Small intestine (tissue), 7 donors: ENCODE measurements at regions not wholly inside any gene's neighbourhood (a gene's known extent, or its start where the extent isn't known, plus 50 kb on each side); places are given as distances from the start of the nearest gene placed in this dataset.

ENCODE experiments used
- DNase-seq, 2 donors: peaks; one replicate each; pipeline versions ENCODE4 v3.0.0 to v3.0.0-alpha.2; 2013
- FAIRE-seq: peaks from 2 replicates; lab custom pipeline; 2012; peaks lifted over from hg19 to GRCh38; lab: Jason Lieb, UNC
- H3K27ac ChIP-seq, 3 donors: one replicate each; pipeline ENCODE4 v1.5.1; 2013; ENCODE audit warnings: low read length in 2 of 3, mild to moderate bottlenecking in 2 of 3, control low read depth in 1 of 3, inconsistent platforms in 1 of 3, low read depth in 1 of 3, moderate library complexity in 1 of 3
- H3K27me3 ChIP-seq, 3 donors: one replicate each; pipeline ENCODE4 v1.6.1; 2013; ENCODE audit warnings: low read length in 3 of 3, inconsistent platforms in 1 of 3; ENCODE audit not compliant: control insufficient read depth in 3 of 3, insufficient read depth in 3 of 3
- H3K36me3 ChIP-seq, 3 donors: one replicate each; pipeline ENCODE4 v1.6.1; 2013; ENCODE audit warnings: low read length in 3 of 3, inconsistent platforms in 1 of 3, low read depth in 1 of 3, mild to moderate bottlenecking in 1 of 3, moderate library complexity in 1 of 3; ENCODE audit not compliant: control insufficient read depth in 3 of 3, insufficient read depth in 2 of 3
- H3K4me1 ChIP-seq, 3 donors: one replicate each; pipeline ENCODE4 v1.6.1; 2013; ENCODE audit warnings: low read length in 2 of 3, inconsistent platforms in 1 of 3, low read depth in 1 of 3, mild to moderate bottlenecking in 1 of 3, moderate library complexity in 1 of 3; ENCODE audit not compliant: control insufficient read depth in 3 of 3, insufficient read depth in 2 of 3
- H3K4me3 ChIP-seq, 3 donors: one replicate each; pipeline ENCODE4 v1.5.1; 2013; ENCODE audit warnings: low read length in 3 of 3, control low read depth in 1 of 3, inconsistent platforms in 1 of 3, low read depth in 1 of 3, mild to moderate bottlenecking in 1 of 3, moderate library complexity in 1 of 3
- H3K9me3 ChIP-seq, 2 donors: one replicate each; pipeline ENCODE4 v1.6.1; 2013; ENCODE audit warnings: low read depth in 1 of 2, low read length in 1 of 2; ENCODE audit not compliant: control insufficient read depth in 2 of 2, insufficient read depth in 1 of 2
- WGBS, 3 donors: extraction: QIAGEN DNeasy Blood & Tissue Kit; methylation state at CpG; one replicate each; pipeline ENCODE4 v1.1.7; 2013; 5-methylcytosine and 5-hydroxymethylcytosine counted together
- donor health status: healthy with polysubstance abuse.
- donor health status: control.
- donor health status: control.
- donor health status: Bipolar disorder and iron deficiency.
- donor health status: healthy.

DNA sequence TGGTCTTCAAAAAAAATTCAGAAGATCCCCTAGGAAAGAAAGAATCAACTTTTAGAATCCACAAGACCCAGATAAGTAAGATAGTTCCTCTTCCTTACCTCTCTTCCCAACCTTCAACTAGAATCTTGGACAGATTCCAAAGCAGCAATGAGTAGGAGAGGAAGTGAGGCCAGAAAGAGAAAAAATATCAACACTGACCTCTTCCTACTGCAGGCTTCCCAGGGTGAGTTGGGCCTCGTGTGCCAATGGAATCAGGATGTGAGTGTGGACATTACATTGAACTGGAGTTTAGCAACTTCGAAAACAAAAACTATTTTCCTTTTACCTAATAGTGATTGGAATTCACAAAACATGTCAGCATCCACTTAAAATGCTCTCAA, 102.5 kb upstream of the PIEZO2 start:
- no peak overlapping the region for H3K27ac ChIP-seq
- 44 to 61% (median 59%) methylated on average over 2 of the region's 2 CpGs for WGBS, 3 donors
- no peaks in the 10 kb centered on the region for H3K36me3 ChIP-seq
- peaks cover 0 to 20% (median 0%) of the 10 kb centered on the region in 3 donors for H3K4me1 ChIP-seq
- H3K4me3 ChIP-seq = no peak overlapping the region
- no peaks in the 10 kb centered on the region for H3K27me3 ChIP-seq
- H3K9me3 ChIP-seq = no peaks in the 10 kb centered on the region
- DNase-seq (no peak), FAIRE-seq (no peak)

DNA sequence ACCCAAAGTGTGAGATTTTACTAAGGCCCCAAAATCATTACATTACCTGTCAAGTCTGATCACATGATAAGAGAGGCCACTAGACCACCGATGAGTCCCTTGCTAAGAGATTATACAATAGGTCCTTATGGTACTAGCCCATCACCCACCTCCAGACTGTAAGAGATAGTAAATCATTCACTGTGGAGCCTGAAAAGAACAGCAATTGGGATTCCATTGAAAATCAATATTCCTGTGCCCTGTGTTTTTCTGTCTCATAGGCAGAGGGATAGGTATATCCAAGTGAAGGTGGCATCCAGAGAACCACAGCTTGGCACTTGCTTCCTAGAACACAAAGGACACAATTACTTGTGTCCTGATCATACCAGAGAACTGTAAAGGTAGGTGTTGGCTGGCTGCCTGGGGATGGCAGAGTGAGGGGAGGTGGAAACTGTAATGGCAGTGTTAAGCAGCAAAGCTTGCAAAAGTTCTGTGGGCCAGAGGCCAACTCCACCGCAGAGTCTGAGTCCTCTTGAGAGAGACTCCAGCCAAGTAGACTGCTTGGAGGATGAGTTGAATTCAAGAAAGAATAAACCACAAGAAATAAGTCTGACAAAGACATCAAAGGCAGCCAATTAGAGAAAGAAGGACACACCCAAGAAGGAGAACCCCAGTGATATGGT, 102.0 kb upstream of the PIEZO2 start:
- Histone ChIP-seq H3K4me3 (no peak overlapping the region), H3K27me3 (no peaks in the 10 kb centered on the region), H3K27ac (no peak overlapping the region), H3K9me3 (no peaks in the 10 kb centered on the region), H3K4me1 (peaks cover 0 to 20% (median 0%) of the 10 kb centered on the region in 3 donors), H3K36me3 (no peaks in the 10 kb centered on the region)
- DNase-seq (no peak), FAIRE-seq (no peak)
- 42 to 60% (median 58%) methylated on average over 2 of the region's 2 CpGs for WGBS, 3 donors

DNA sequence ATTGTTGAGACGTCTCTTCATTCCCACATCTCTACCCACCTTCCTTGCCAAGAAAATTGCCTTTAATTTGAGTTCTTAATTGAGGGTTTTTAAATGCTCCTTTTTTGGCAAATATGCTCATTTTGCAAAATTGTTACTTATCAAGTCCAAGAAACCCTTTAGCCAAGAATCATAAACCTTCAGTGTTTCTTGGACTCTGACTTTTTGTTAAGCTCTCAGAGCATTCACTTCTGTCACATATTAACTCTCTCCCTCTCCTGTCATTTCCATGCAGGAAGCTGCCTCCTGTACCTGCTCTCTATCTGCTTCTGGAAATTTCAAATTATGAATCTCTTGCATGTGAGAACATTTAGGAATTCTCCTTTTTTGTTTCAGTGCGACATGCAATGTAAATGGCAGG, 100.0 kb upstream of the PIEZO2 start:
- H3K36me3 ChIP-seq = no peaks in the 10 kb centered on the region
- H3K9me3 ChIP-seq = no peaks in the 10 kb centered on the region
- peak in 1 of 2 donors; percentile 61 for DNase-seq
- 37 to 57% (median 52%) methylated on average over 2 of the region's 2 CpGs for WGBS, 3 donors
- FAIRE-seq = no peak
- peaks cover 0 to 20% (median 2%) of the 10 kb centered on the region in 3 donors for H3K4me1 ChIP-seq
- no peaks in the 10 kb centered on the region for H3K27me3 ChIP-seq
- no peak overlapping the region for H3K4me3 ChIP-seq
- peak overlapping the region in 1 of 3 donors; percentile 60 for H3K27ac ChIP-seq

DNA sequence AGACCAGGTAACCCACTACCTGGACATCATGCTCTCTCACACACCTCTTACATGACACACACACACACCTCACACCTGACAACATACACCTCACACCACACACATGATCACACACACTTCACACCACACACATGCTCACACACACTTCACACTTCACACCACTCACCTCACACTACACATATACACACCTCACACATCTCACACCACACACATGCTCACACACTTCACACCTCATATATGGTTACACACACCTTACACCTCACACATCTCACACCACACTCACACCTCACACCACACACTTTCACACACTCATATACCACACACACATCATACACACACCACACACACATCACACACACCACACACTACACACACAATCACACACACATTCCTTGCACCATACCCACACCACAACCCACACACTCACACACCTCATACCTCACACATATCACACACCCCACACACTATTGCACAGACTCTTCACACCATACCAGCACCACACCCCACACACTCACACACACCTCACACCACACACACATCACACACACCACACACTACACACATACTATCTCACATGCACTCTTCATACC, 98.1 kb upstream of the PIEZO2 start:
- FAIRE-seq (no peak), DNase-seq (no peak)
- Histone ChIP-seq H3K9me3 (no peaks in the 10 kb centered on the region), H3K4me3 (no peak overlapping the region), H3K27ac (no peak overlapping the region), H3K4me1 (peaks cover 0 to 20% (median 2%) of the 10 kb centered on the region in 3 donors), H3K36me3 (no peaks in the 10 kb centered on the region), H3K27me3 (no peaks in the 10 kb centered on the region)

DNA sequence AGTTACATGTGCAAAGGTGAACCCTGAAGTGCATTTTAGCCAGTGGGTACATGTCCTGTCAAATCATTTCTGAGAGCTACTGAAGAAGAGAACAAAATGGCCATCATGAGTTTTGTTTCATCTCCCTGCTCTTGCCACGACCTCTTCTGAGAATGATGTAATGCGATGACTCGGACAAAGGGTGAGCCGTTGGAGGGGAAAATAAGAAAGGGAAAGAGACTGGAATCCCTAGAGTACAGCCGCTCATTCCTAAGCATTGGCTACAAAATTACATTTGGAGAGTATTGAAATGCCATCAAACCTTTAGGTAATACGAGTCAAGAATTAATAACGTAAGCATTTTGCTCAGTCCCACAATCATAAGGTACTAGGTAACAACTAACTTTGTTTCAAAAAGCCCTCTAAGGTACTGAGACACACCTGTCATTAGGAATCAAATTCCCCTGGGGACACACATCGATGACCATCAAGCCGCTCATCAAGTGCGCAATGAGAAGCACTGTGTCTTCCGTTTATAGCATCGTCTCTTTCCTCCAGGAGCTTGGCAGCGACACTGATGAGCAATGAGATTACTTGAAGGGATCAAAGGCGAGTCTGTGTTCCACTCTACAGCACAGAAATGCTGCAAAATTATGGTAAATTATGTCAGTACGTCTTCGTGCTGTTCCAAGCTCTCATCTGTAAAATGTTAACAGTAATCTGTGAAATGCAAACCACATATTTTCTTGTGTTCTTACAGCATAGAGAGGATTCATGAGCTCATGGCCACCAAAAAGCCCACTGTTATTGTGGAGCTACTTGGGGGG, 97.3 kb upstream of the PIEZO2 start:
- FAIRE-seq (no peak), DNase-seq (no peak)
- H3K4me3 ChIP-seq = no peak overlapping the region
- H3K27ac ChIP-seq = no peak overlapping the region
- no peaks in the 10 kb centered on the region for H3K9me3 ChIP-seq
- no peaks in the 10 kb centered on the region for H3K27me3 ChIP-seq
- H3K36me3 ChIP-seq = no peaks in the 10 kb centered on the region
- peaks cover 0 to 20% (median 2%) of the 10 kb centered on the region in 3 donors for H3K4me1 ChIP-seq
- 79 to 90% (median 88%) methylated on average over 16 of the region's 16 CpGs for WGBS, 3 donors

DNA sequence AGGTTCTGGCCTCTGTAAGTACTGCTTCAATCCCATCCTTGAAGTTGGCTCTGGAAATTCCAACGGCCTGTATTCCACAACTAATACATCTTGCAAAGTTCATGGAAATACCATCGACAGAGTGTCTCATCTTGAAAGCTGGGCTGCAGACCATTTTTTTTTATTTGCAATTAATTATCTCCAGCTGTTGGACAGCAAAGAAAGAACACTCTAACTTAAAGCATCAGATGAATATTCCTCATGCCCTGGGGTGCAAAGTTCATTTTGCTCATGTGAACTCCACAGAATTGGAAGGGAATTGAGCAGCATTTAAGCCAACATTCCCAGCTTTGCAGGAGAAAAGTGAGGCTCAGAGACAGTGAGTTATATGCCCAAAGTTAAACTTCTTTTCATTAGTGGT, 96.5 kb upstream of the PIEZO2 start:
- Histone ChIP-seq H3K27me3 (no peaks in the 10 kb centered on the region), H3K36me3 (no peaks in the 10 kb centered on the region), H3K9me3 (no peaks in the 10 kb centered on the region), H3K27ac (no peak overlapping the region), H3K4me1 (peaks cover 0 to 20% (median 2%) of the 10 kb centered on the region in 3 donors), H3K4me3 (no peak overlapping the region)
- FAIRE-seq (no peak), DNase-seq (peak in 1 of 2 donors; percentile 34)
- 54 to 79% (median 71%) methylated on average over 2 of the region's 2 CpGs for WGBS, 3 donors

DNA sequence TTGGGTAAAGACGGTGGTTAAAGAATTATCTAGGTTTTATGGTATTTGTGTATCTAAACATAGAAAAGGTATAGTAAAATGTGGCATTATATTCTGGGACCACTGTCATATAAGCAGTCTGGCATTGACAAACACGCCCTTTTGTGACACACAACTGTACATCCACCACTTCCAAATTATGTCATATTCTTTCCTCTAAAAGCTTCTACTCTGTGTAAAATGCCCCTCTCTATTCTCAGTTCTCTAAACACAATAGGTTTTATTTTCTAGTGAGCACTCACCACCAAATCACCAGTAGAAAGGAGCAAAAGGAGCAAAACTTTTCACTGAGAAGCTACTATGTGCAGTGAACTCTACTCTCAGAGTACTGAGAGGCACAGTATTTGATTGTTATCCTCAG, 88.1 kb upstream of the PIEZO2 start:
- H3K27me3 ChIP-seq = no peaks in the 10 kb centered on the region
- no peak overlapping the region for H3K4me3 ChIP-seq
- FAIRE-seq (no peak), DNase-seq (no peak)
- no peak overlapping the region for H3K27ac ChIP-seq
- H3K4me1 ChIP-seq = no peaks in the 10 kb centered on the region
- no peaks in the 10 kb centered on the region for H3K9me3 ChIP-seq
- H3K36me3 ChIP-seq = no peaks in the 10 kb centered on the region
- WGBS, 3 donors = 84 to 89% (median 86%) methylated on average over 2 of the region's 2 CpGs

DNA sequence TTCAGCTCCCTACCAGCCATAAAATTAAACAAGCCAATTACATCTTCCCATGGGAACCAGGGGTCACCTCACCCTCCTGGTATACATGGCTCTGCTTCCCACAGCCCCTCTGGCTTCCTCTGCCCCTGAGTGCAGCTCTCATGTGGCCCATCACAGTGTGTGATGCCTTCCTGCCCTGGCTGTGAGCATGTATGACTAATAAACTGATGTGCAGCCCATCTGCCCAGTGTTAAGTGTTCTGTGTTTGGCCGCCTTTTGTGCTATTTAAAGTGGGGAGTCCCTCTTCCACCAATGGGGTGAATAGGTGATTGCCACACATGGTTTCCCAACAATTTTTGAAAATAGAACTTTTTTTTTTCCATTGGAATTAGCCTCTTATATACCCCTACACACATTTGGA, 87.7 kb upstream of the PIEZO2 start:
- H3K9me3 ChIP-seq = no peaks in the 10 kb centered on the region
- no peak overlapping the region for H3K4me3 ChIP-seq
- 73 to 91% (median 86%) methylated on average over 1 of the region's 1 CpG for WGBS, 3 donors
- H3K27me3 ChIP-seq = no peaks in the 10 kb centered on the region
- H3K27ac ChIP-seq = no peak overlapping the region
- H3K36me3 ChIP-seq = no peaks in the 10 kb centered on the region
- H3K4me1 ChIP-seq = no peaks in the 10 kb centered on the region
- FAIRE-seq = no peak
- no peak for DNase-seq
